ENCODE measurements at regions not wholly inside any gene's neighbourhood (a gene's known extent, or its start where the extent isn't known, plus 50 kb on each side); places are given as distances from the start of the nearest gene placed in this dataset.

GRCh38 chr1:96887501-96887900 is 165.9 kb downstream of the PTBP2 start:
- TF ChIP-seq, protein P1, sequence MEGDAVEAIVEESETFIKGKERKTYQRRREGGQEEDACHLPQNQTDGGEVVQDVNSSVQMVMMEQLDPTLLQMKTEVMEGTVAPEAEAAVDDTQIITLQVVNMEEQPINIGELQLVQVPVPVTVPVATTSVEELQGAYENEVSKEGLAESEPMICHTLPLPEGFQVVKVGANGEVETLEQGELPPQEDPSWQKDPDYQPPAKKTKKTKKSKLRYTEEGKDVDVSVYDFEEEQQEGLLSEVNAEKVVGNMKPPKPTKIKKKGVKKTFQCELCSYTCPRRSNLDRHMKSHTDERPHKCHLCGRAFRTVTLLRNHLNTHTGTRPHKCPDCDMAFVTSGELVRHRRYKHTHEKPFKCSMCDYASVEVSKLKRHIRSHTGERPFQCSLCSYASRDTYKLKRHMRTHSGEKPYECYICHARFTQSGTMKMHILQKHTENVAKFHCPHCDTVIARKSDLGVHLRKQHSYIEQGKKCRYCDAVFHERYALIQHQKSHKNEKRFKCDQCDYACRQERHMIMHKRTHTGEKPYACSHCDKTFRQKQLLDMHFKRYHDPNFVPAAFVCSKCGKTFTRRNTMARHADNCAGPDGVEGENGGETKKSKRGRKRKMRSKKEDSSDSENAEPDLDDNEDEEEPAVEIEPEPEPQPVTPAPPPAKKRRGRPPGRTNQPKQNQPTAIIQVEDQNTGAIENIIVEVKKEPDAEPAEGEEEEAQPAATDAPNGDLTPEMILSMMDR (IDR thresholded peaks at IDR 0.05; ENCODE audit: low read depth, low read length): no peak
- TF ChIP-seq POLR2A (IDR thresholded peaks at IDR 0.05; ENCODE audit: extremely low read depth, insufficient read length): no peak
- TF ChIP-seq MAX (IDR thresholded peaks at IDR 0.05; ENCODE audit: low read depth, low read length): no peak
